GF-D8 (cell line): ENCODE measurements at regions not wholly inside any gene's neighbourhood (a gene's known extent, or its start where the extent isn't known, plus 50 kb on each side); places are given as distances from the start of the nearest gene placed in this dataset.

Source experiments
- DNase-seq: peaks from one replicate; lab custom pipeline; 2025; lab: John Stamatoyannopoulos, UW

DNA sequence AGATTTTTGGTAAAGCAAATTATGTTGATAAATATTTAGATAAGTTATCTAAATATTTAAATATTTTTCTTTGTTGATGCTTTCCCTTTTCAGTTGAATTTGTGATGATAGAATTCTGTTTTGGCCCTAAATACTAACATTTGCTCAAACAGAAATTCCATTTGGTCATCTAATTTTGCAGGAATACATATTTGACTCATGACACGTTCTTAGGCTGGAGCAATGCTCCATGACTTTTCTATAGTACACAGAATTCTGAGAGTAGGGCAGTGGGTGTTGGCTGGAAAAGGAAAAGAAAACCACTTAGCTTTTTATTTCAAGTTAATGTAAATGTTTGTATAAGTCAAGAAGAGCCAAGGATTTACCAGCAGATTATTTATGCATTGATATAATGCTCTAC lies 58.6 kb upstream of the GK2 start:
- DNase-seq, result no peak
